HG02571 (cell line): ENCODE measurements at regions not wholly inside any gene's neighbourhood (a gene's known extent, or its start where the extent isn't known, plus 50 kb on each side); places are given as distances from the start of the nearest gene placed in this dataset.
"Not testable (repeated sequence)": the region's sequence is repeated elsewhere in the genome, so short reads cannot be mapped to it uniquely, and the experiment has no call there.

Experiments
- ATAC-seq: cut with Tn5 transposase; IDR thresholded peaks from one replicate; pipeline ENCODE4 v1.9.1; 2021; ENCODE audit warnings: mild to moderate bottlenecking, moderate library complexity; ENCODE audit not compliant: unreplicated experiment

DNA sequence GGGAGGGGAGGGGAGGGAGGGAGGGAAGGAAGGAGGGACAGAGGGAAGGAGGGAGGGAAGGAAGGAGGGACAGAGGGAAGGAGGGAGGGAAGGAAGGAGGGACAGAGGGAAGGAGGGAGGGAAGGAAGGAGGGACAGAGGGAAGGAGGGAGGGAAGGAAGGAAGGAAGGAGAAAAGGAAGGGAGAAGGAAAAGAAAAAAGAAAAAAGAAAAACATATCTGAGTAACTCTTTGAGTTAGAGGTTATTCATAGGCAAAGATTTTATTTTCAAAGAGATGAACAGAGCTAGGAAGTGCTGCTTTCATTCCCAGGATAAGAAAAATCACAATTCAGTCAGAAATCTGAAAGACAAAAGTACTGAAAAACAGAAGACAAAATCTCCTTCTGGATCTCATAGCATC lies 379.7 kb upstream of the GYPC start:
- not testable (repeated sequence) for ATAC-seq

GRCh38 chr2:126288362-126288761 lies 367.6 kb upstream of the GYPC start:
- ATAC-seq: no peak

DNA sequence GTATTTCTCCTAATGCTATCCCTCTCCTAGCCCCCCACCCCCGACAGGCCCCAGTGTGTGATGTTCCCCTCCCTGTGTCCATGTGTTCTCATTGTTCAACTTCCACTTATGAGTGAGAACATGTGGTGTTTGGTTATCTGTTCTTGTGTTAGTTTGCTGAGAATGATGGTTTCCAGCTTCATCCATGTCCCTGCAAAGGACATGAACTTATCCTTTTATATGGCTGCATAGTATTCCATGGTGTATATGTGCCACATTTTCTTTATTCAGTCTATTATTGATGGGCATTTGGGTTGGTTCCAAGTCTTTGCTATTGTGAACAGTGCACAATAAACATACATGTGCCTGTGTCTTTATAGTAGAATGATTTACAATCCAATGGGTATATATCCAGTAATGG lies 362.0 kb upstream of the GYPC start:
- not testable (repeated sequence) for ATAC-seq

GRCh38 chr2:126299469-126299976 lies 356.4 kb upstream of the GYPC start:
- ATAC-seq: no peak

DNA sequence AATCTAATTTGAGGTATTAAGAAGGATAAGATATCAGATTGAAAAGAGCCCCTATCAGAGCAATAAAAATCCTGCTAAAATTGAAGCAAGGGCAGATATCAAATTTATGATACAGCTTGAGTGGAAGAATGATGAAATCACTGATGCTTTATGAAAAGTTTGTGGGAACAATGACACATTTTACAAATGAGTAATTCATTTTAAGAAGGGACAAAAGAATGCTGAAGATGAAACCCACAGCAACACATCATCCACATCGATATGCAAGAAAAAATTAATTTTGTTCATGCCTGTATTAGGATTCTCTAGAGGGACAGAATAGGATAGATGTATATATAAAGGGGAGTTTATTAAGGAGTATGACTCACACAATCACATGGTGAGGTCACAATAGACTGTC lies 355.6 kb upstream of the GYPC start:
- ATAC-seq: no peak

DNA sequence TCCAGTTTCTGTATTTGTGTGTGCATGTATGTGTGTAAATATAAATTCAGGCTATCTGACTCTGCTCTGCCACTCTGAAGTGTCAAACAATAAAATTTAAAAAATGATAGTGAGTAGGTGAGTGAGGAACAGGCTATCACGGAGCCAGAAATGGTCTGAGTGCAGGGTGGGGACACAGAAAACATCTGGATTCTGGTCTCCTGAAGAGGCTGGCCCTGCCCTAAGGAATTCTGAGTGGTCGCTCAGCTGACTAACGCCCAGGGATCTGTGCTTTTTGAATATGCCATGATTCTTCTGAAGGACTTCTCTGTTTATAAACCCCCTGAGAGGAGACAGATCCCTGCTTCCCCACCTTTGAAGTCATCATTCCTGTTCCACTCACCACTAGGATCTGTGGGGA lies 353.9 kb upstream of the GYPC start:
- no peak for ATAC-seq

DNA sequence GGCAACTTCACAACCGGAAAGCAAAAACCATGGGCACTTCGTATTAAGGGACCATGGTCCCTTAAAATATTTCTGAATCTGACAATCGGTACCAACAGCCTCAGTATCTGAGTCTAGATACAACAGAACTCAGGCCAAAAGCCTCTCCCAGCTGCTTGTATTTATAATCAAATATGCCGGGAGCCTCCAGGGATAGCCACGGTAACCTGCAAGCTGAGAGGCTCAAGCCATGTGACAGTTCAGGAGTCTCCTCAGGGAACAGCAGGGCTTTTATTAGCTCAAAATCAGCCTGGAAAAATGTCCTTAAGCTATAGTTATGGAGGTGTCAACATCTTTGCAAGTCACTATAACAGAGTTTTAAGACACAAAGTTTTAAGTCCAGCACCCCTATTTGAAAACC lies 352.8 kb upstream of the GYPC start:
- ATAC-seq: no peak

GRCh38 chr2:126304154-126304553 lies 351.8 kb upstream of the GYPC start:
- no peak for ATAC-seq

DNA sequence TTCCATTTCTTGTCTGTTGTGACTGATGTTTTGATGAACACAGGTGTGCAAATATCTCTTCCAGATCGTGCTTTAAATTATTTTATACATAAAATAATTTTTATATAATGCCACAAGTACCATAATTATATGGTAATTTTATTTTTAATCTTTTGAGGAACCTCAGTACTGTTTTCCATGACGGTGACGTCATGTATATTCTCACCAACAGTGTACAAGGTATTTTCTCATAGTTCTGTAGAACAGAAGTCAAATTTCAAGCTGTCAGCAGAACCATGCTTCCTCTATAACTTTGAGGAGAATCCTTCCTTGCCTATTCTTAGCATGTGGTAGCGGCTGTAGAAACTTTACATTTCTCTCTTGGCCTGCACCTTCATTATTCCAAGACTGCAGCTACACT lies 349.4 kb upstream of the GYPC start:
- no peak for ATAC-seq

GRCh38 chr2:126307740-126308139 lies 348.2 kb upstream of the GYPC start:
- no peak for ATAC-seq

DNA sequence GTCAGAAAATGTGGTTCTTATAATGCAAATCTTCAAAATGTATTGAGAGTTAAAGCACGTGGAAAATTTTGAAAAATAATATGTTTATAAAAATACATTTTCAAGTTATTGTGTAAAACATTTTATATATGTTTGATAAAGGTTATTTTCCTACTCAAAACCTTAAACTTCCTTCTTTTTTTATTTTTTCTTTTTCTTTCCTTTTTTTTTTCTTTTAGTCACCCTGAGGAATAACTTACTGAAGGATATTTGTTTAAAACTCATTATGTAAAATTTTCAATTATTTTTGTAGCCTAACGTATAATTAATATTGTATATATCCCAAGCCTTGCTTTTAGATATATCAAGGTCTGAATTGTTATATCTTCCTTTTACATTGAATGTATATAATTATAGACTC lies 346.8 kb upstream of the GYPC start:
- no peak for ATAC-seq

DNA sequence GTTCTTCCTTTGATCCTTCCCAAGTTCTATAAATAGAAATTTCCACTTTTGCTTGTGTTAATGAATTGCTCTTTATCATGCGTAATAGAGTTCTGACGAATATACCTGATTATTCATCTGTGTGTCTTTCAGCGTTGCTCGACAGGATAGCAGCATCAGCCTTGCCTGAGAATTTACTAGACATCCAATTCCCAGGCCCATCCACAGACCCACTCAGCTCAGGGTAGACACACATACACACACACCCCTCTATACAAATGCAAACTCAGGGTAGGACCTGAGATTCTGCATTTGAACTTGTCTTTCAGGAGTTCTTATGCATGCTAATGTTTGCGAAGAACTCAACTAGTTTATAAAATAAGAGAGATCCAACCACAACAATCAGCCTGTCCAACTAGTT lies 343.4 kb upstream of the GYPC start:
- ATAC-seq: no peak

DNA sequence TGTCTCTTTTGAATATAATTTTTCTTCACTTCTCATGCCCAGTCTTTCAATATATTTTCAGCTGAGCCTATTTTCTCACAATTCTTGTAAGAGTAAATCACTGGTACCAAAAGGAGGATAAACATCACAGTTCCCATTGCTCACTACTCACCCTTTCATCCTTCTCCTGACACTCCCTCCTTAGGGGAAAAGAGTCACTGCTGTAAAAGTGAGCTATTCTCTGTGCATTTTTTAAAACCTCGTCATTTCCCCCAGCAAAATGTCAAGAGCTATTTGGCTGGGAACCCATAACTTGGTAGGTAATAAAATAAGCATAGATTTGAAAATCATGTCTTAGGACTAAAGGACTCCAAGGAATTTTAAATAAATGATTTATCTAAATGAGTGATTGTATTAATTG lies 340.1 kb upstream of the GYPC start:
- ATAC-seq: no peak

DNA sequence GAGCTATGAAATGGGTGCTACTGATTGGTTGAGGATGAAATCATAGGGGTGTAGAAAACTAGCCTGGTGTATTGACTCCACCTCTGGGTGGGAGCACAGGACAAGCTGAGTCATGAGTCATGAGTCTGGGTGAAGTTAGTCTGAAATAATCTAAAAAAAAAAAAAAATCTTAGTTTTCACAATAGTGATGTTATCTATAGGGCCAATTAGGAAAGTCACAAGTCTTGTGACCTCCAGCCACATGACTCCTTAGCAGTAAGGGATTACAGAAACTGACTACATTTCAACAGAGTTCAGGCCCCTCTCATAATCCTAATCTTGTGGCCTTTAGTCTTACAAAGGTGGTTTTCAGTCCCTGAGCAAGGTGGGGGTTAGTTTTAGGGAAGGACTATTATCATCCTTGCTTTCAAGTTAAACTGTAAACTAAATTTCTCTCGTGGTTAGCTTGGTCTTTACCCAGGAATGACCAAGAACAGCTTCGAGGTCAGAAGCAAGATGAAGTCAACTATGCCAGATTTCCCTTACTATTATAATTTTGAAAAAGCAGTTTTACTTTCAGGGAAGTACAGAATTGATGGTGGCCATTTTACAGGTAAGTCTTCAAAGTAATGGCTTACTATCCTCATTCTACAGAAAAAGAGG lies 338.0 kb upstream of the GYPC start:
- ATAC-seq: no peak

DNA sequence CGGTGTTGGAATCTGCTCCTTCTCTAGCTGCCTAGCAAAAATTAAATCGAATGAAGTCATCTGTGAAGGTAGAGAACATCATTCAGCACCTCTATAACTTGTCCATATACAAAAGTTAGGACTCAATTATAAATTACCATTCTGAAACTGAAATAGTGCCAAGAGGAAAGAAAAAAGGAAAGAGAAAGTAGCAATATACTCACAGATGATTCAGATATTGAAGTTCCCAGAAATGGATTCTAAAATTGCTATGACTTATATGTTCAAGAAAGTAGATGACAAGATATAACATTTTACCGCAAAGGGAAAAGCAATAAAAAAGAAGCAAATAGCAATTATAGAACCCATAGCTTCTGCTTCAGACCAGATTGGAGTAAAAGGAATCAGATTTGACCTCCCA lies 333.6 kb upstream of the GYPC start:
- no peak for ATAC-seq

- no peak for ATAC-seq
Measured at GRCh38 chr2:126325202-126325601, 330.8 kb upstream of the GYPC start.

DNA sequence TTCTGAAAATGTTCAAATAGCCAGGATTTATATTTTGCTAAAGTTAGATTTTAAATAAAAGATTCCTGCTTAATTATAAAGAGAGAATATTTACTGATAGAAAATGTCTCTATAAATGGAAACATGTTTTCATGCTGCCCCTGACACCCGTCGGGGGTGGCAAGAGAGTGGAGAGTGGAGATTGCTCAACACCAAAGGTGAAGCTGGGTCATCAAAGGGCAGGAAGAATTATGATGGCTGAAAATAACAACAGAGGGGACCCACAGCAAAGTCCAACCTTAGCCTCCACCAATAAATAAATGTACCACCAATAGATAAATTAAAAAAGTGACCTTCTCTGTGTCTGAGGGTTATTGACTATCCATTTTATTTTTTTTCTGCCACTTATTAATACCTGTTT lies 326.8 kb upstream of the GYPC start:
- ATAC-seq: no peak

- no peak for ATAC-seq
Measured at GRCh38 chr2:126342457-126342856, 313.5 kb upstream of the GYPC start.

DNA sequence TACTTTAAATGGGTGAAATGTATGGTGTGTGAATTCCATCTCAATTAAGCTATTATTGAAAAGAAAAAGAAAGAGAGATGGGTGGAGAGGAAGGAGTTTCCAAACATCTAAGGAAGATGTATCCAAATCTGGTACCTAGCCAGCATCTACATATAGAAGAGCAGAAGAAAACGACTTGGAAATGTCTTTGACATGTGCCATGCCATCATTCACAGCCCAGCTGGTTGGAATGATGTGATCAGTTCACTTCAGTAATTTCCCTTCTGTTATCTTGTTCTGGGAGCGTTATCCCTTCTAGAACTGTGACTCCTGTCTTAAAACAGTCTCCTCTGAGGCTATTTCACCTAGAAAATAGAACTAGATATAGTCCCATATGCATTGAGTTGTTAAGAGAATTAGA lies 312.8 kb upstream of the GYPC start:
- no peak for ATAC-seq

DNA sequence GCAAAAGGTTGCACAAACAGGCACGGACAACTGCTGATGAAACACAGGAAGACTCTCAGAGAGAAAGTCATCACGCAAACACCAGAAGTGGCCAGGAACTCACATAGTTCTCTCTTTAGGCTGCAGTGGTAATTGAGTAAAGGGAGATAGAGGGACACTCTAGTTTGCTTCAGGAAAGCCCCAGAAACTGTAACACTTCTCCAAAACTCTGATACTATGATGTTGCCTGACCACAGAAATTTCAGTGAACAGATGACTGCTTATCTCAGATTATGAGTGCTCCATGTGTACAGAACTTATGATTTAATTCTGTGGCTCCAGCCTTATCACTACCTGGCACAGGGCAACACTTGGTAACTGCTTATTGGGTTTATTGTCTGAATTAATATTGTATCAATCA lies 311.5 kb upstream of the GYPC start:
- no peak for ATAC-seq

DNA sequence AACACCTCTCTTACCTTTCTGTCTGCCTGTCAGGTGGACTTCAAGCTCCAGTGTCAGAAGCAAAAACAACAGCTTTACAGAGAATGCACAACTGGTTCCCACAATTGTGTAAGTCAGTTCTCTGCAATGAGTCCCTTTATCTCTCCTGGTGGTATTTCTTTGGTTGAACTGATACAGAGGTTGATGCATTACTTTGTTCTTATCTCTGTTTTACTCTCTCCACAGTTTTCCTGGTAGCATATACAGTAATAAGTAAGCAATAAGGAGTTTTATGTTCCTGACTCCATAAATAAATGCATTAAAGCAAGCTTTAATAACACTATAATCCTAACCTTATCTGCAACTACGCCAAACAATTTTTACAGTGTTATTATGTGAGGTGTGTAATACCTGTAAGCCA lies 310.3 kb upstream of the GYPC start:
- no peak for ATAC-seq

DNA sequence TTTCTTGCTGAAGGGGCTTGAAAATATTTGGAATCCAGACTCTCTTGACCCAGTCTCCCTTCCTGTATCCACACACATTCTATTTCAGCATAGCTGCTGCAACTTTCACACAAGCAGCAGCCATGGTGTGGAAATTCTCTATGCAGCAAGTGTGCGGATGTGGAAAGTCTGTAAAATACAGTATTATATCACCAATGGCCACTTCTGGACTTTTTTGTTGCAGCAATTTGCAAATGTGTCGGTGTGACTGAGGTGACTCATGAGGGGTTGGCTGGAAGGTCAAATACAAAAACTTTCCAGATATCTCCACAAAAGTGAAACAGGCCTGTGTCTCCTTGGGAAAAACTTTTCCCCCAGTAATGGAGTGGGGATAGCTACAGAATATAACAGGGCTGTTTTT lies 299.3 kb upstream of the GYPC start:
- ATAC-seq: no peak

- no peak for ATAC-seq
Measured at GRCh38 chr2:126358122-126358521, 297.8 kb upstream of the GYPC start.
